ENCODE measurements at regions not wholly inside any gene's neighbourhood (a gene's known extent, or its start where the extent isn't known, plus 50 kb on each side); places are given as distances from the start of the nearest gene placed in this dataset.

DNA sequence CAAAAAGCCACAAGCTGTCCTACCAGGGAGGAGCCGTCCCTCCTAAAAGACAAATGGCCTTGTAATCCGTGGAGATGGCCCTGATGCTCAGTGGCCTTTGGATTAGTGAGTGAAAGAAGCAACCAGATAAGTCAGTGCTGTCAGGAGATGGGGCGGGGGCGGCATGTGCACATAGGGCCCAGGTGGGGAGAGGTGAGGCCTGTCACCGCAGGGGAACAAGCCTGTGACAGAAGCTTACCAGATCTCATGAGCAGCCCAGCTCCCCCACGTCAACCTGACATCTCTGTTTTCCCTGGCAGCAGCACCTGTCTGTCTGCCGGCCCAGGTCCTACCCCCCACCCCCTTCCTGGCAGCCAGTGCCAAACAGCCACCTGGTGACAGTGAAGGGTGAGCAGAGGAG lies 162.6 kb downstream of the BUD13 start:
- TF ChIP-seq, protein P1, sequence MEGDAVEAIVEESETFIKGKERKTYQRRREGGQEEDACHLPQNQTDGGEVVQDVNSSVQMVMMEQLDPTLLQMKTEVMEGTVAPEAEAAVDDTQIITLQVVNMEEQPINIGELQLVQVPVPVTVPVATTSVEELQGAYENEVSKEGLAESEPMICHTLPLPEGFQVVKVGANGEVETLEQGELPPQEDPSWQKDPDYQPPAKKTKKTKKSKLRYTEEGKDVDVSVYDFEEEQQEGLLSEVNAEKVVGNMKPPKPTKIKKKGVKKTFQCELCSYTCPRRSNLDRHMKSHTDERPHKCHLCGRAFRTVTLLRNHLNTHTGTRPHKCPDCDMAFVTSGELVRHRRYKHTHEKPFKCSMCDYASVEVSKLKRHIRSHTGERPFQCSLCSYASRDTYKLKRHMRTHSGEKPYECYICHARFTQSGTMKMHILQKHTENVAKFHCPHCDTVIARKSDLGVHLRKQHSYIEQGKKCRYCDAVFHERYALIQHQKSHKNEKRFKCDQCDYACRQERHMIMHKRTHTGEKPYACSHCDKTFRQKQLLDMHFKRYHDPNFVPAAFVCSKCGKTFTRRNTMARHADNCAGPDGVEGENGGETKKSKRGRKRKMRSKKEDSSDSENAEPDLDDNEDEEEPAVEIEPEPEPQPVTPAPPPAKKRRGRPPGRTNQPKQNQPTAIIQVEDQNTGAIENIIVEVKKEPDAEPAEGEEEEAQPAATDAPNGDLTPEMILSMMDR (IDR thresholded peaks at IDR 0.05): no peak
- no peak for TF ChIP-seq POLR2A (IDR thresholded peaks at IDR 0.05)

Data from esophagus squamous epithelium (tissue), 4 donors.